ELR (cell line): ENCODE measurements at regions not wholly inside any gene's neighbourhood (a gene's known extent, or its start where the extent isn't known, plus 50 kb on each side); places are given as distances from the start of the nearest gene placed in this dataset.
"Not testable (repeated sequence)": the region's sequence is repeated elsewhere in the genome, so short reads cannot be mapped to it uniquely, and the experiment has no call there.

Experiments used
- DNase-seq: peaks from one replicate; pipeline ENCODE4 v3.0.0-alpha.2; 2015; ENCODE audit warnings: low read depth

- DNase-seq, result no peak
Observed at GRCh38 chr7:89401099-89401498, 605.6 kb upstream of the TEX47 start.

GRCh38 chr7:89401690-89402089 is 606.2 kb upstream of the TEX47 start:
- no peak for DNase-seq

GRCh38 chr7:89451911-89452310 is 656.4 kb upstream of the TEX47 start:
- no peak for DNase-seq

GRCh38 chr7:89456556-89456955 is 661.0 kb upstream of the TEX47 start:
- DNase-seq, result no peak

- no peak for DNase-seq
Observed at GRCh38 chr7:89458114-89458513, 662.6 kb upstream of the TEX47 start.

- no peak for DNase-seq
Observed at GRCh38 chr7:89474456-89474855, 678.9 kb upstream of the TEX47 start.

- no peak for DNase-seq
Observed at GRCh38 chr7:89477991-89478390, 676.3 kb upstream of the STEAP1 start.

DNA sequence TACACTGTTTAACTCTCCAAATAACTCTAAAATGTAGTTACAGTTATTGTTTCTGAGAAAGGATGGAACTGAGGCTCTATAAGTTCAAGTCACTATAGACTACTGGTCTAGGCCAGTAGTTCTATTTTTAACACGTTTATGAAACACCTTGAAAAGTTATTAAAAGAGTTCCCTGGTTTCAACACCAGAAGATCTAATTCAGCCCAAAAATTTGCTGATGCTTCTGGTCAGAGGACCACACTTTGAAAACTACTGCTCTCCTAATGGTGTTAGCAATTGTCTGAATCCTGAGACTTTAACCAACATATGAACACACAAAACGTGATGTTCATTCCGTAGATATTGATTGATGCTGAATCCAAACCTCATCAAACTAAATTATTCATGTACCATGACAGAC is 658.6 kb upstream of the STEAP1 start:
- no peak for DNase-seq

DNA sequence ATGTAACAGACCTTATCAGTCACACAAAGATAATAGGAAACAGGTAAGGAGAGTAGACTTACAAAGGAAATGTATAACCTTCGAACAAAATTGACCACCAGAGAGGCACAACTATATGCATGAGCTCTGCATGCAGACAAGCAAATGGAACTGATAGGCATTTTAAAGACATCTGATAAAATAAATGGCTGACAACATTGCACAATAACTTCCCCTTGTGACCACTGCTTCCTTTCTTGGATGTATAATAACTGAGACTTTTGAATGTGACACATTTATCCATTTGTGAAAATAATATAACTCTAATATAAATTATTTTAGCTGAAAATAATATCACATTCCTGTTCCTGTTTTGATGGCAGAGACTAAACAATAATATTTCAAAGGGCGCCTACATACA is 654.2 kb upstream of the STEAP1 start:
- no peak for DNase-seq

- no peak for DNase-seq
Observed at GRCh38 chr7:89503281-89503680, 651.0 kb upstream of the STEAP1 start.

- DNase-seq, result no peak
Observed at GRCh38 chr7:89507034-89507433, 647.2 kb upstream of the STEAP1 start.

DNA sequence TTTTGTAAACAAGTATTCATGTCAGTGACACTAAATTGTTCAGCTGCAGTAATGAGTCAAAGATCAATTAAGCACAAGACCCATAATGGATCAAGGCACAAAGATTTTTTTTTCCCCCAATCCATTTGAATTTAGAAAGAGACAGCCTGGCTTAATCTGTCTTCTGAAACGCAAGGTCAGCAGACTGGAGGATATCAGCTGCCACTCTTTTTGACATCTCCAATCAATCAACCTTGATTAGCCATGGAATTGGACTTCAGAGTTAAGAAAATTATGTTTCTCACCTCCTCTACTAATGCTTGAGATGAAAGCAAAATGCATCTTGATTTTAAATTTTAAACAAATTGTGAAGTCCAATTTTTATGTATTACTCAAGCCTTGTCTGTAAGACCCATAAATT is 642.4 kb upstream of the STEAP1 start:
- DNase-seq, result no peak

GRCh38 chr7:89514970-89515369 is 639.3 kb upstream of the STEAP1 start:
- no peak for DNase-seq

GRCh38 chr7:89517815-89518214 is 636.5 kb upstream of the STEAP1 start:
- no peak for DNase-seq

DNA sequence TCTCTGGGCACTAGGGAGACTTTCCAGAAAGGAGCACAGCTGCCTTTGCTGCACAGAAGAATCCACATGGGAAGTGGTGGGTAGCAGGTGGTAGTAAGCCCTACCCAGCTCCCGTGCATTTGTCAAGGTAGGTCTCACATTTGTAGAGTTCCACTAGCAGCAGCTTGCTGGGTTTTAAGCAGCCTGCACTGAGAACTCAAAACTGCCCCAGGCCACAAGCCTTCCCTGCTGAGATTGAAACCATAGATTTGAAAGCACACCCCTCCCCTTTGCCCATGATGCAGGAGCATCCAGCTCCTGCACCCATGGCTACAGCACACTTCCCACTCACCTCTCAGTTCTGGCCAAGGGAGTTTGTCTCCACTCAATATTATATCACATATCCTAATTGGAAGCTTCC is 604.5 kb upstream of the STEAP1 start:
- DNase-seq, result no peak

GRCh38 chr7:89554209-89554608 is 600.1 kb upstream of the STEAP1 start:
- DNase-seq, result no peak

- no peak for DNase-seq
Observed at GRCh38 chr7:89559596-89559995, 594.7 kb upstream of the STEAP1 start.

GRCh38 chr7:89563597-89563996 is 590.7 kb upstream of the STEAP1 start:
- no peak for DNase-seq

DNA sequence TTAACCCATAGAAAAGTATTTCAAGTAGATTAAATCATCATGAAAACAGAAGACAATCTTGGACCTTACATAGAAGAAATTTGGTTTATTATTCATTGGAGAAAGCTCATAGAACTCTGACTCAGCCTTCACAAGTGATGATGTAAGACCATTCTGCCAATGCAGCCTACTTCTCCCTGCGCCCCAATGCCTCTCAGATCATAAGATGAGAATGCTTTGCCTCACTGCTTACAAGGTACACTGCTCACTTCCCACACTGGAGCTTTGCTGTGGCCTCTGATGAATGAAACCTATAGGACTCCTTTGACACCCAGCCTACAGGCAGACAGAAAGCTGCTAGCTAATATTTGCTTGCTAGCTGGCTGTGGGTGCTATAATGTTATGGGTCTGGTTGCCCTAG is 569.4 kb upstream of the STEAP1 start:
- DNase-seq, result no peak

DNA sequence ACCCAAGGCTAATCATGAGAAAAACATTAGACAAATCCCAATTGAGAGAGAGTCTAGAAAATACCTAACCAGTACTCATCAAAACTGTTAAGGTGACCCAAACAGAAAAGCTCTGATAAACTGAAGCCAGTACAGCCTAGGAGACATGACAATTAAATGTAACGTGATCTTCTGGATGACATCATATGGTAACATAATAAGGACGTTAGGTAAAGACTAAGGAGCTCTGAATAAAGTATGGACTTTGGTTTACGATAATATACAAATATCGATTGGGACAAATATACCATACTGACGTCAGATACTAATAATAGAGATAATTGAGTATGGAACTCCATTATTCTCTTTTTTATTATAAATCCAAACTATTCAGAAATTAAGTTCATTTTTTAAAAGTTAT is 561.1 kb upstream of the STEAP1 start:
- no peak for DNase-seq

DNA sequence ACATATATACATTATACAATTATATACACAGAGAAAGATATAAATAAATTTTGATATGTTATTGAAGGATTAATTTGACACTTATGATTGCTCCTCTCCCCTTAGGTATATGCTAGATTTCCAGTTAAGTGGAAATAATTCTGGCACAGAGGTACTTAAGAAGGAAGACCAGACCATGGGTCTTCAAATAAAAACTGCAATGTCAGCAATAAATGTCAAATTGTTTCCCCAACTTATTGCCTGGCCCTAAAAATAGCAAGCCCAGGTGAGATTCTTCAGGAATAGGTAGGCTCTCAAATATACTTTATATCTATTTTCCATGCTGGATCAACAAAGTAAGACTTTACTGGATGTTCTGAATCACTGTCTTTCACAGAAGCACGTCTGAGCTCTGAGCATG is 551.3 kb upstream of the STEAP1 start:
- DNase-seq, result no peak

GRCh38 chr7:89605362-89605761 is 548.9 kb upstream of the STEAP1 start:
- DNase-seq, result no peak

DNA sequence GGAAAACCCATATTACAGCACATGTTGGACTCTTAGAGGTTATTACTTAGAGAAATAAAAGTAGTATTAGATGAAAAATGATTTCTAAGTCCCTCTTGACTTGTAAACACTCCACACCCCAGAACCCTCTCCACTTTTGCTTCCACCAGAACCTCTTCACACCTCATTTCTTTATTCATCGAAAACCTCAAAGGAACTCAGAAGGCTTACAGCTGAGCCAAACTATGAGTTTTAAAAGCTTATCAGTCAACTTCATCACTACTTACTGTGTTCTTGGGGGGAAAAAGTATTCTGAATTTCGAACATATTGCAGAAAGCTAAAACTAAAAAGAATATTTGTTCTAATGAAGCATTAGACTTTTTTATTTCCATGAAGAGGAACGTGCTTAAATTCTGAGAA is 547.8 kb upstream of the STEAP1 start:
- no peak for DNase-seq

DNA sequence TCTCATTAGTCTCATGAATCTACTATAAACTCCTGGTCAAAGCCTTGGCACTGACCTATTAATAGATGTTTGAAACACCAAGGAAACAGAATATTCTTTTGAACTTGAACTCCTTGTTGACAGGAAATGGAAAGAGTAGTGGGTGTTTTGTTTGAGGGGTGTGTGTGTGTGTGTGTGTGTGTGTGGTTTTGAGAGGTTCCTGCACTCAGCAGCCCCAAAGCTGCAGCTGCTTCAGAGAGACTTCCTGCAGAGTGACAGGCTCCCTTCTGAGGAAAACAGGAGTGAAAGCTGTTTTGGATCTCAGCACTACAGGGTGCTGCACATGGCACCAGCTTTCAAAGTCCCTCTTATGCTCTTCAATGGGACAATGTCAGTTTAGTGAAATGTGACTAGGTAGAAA is 546.5 kb upstream of the STEAP1 start:
- no peak for DNase-seq

DNA sequence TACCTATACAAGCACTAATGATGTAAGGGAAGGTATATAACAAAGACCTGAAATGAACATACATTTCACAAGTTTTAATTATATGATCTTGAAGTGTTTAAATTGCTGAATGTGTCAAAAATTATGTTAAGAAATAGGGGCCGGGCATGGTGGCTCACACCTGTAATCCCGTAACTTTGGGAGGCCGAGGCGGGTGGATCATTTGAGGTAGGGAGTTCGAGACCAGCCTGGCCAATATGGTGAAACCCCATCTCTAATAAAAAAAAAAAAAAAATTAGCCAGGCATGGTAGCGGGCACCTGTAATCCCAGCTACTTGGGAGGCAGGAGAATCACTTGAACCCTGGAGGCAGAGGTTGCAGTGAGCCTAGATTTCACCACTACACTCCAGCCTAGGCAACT is 537.4 kb upstream of the STEAP1 start:
- DNase-seq, result not testable (repeated sequence)
